Esophagus muscularis mucosa (tissue), 4 donors: ENCODE measurements at regions not wholly inside any gene's neighbourhood (a gene's known extent, or its start where the extent isn't known, plus 50 kb on each side); places are given as distances from the start of the nearest gene placed in this dataset.

ENCODE experiments used
- CTCF ChIP-seq, 3 experiments: fragments of 200-600 bp in 2 of 3; fragments of 450-650 bp in 1 of 3; sonication (generic) in 2 of 3; IDR thresholded peaks; one replicate each; pipeline ENCODE4 v1.5.1; 2017 to 2019; ENCODE audit warnings: antibody characterized with exemption in 3 of 3, mild to moderate bottlenecking in 2 of 3, moderate library complexity in 1 of 3
- EP300 ChIP-seq: sonication (generic); formaldehyde crosslinking; IDR thresholded peaks from one replicate; pipeline ENCODE4 v1.6.1; 2017; ENCODE audit warnings: antibody characterized with exemption
- POLR2AphosphoS5 ChIP-seq, 2 donors: sonication (generic); formaldehyde crosslinking; IDR thresholded peaks; one replicate each; pipeline ENCODE4 v1.6.1; 2017; ENCODE audit warnings: antibody characterized with exemption in 2 of 2

GRCh38 chr5:42143361-42143760, 218.3 kb downstream of the FBXO4 start:
- TF ChIP-seq CTCF (IDR thresholded peaks at IDR 0.05), result no peak
- TF ChIP-seq POLR2AphosphoS5 (IDR thresholded peaks at IDR 0.05), result no peak
- no peak for TF ChIP-seq EP300
